ENCODE measurements at regions not wholly inside any gene's neighbourhood (a gene's known extent, or its start where the extent isn't known, plus 50 kb on each side); places are given as distances from the start of the nearest gene placed in this dataset.

GRCh38 chr6:48200869-48201390 lies 89.9 kb upstream of the PTCHD4 start:
- no peak for DNase-seq

GRCh38 chr6:48199499-48199898 lies 88.5 kb upstream of the PTCHD4 start:
- no peak for DNase-seq

- DNase-seq = no peak
These were observed 86.9 kb upstream of the PTCHD4 start for GRCh38 chr6:48197941-48198340.

- no peak for DNase-seq
These were observed 83.7 kb upstream of the PTCHD4 start for GRCh38 chr6:48194596-48195295.

GRCh38 chr6:48188158-48188557 lies 77.2 kb upstream of the PTCHD4 start:
- no peak for DNase-seq

- DNase-seq = no peak
These were observed 75.7 kb upstream of the PTCHD4 start for GRCh38 chr6:48186746-48187145.

- no peak for DNase-seq
These were observed 73.7 kb upstream of the PTCHD4 start for GRCh38 chr6:48184648-48185047.

- DNase-seq = no peak
These were observed 73.0 kb upstream of the PTCHD4 start for GRCh38 chr6:48183811-48184605.

GRCh38 chr6:48183178-48183577 lies 72.2 kb upstream of the PTCHD4 start:
- no peak for DNase-seq

GRCh38 chr6:48178700-48179099 lies 67.7 kb upstream of the PTCHD4 start:
- no peak for DNase-seq

GRCh38 chr6:48177786-48178185 lies 66.8 kb upstream of the PTCHD4 start:
- no peak for DNase-seq

- DNase-seq = no peak
These were observed 65.8 kb upstream of the PTCHD4 start for GRCh38 chr6:48176645-48177308.

- no peak for DNase-seq
These were observed 58.6 kb upstream of the PTCHD4 start for GRCh38 chr6:48169635-48170034.
